GM12878 (cell line): ENCODE measurements at regions not wholly inside any gene's neighbourhood (a gene's known extent, or its start where the extent isn't known, plus 50 kb on each side); places are given as distances from the start of the nearest gene placed in this dataset.

Experiments used
- CTCF ChIP-seq, 3 experiments: IDR thresholded peaks in 2 of 3; conservative IDR thresholded peaks in 1 of 3; 2 replicates each; pipeline ENCODE4 v1.5.1; 2011; ENCODE audit warnings: low read depth in 3 of 3, low read length in 3 of 3, mild to moderate bottlenecking in 3 of 3, control low read depth in 2 of 3, moderate library complexity in 2 of 3, inconsistent platforms in 1 of 3, mixed read lengths in 1 of 3; ENCODE audit not compliant: control insufficient read depth in 2 of 3, insufficient read depth in 1 of 3; ENCODE audit errors: extremely low read depth in 1 of 3
- EP300 ChIP-seq, 2 experiments: fragments of 150-350 bp in 1 of 2; IDR thresholded peaks; 2 replicates each; pipeline ENCODE4 v1.6.1; 2011 to 2012; ENCODE audit warnings: low read depth in 2 of 2, low read length in 2 of 2, borderline replicate concordance in 1 of 2, improper control_type of control experiment in 1 of 2, inconsistent platforms in 1 of 2; ENCODE audit not compliant: control insufficient read depth in 1 of 2
- FOXM1 ChIP-seq: IDR thresholded peaks from 2 replicates; pipeline ENCODE4 v1.6.1; 2012; ENCODE audit warnings: low read depth, mild to moderate bottlenecking, inconsistent platforms, low read length, moderate library complexity
- KDM1A ChIP-seq: fragments of 200-600 bp; sonication (generic); IDR thresholded peaks from 2 replicates; pipeline ENCODE4 v1.6.1; 2016; ENCODE audit warnings: borderline replicate concordance
- NBN ChIP-seq: fragments of 450-650 bp; IDR thresholded peaks from 2 replicates; pipeline ENCODE4 v1.6.1; 2016
- NFYB ChIP-seq: IDR thresholded peaks from 2 replicates; pipeline ENCODE4 v1.6.1; 2011; ENCODE audit warnings: low read depth, mild to moderate bottlenecking, low read length, improper control_type of control experiment, moderate library complexity; ENCODE audit not compliant: insufficient read depth
- SIN3A ChIP-seq: IDR thresholded peaks from 2 replicates; pipeline ENCODE4 v1.6.1; 2012; ENCODE audit warnings: low read depth, low read length, improper control_type of control experiment
- USF1 ChIP-seq: IDR thresholded peaks from 2 replicates; pipeline ENCODE4 v1.6.1; 2011; ENCODE audit warnings: borderline replicate concordance, low read depth, mild to moderate bottlenecking, moderate library complexity, mixed read lengths, low read length; ENCODE audit not compliant: insufficient read depth; ENCODE audit errors: extremely low read length

GRCh38 chr6:139693735-139694134 lies 319.3 kb upstream of the CITED2 start:
- TF ChIP-seq EP300 (IDR thresholded peaks at IDR 0.05; ENCODE audit: borderline replicate concordance in 1 of 2, control insufficient read depth in 1 of 2, low read depth in 2 of 2, low read length in 2 of 2) (no peak), NBN (no peak), CTCF (IDR thresholded peaks at IDR 0.05 in 2 of 3, conservative IDR thresholded peaks at IDR 0.05 in 1 of 3; ENCODE audit: control insufficient read depth in 2 of 3, extremely low read depth in 1 of 3, insufficient read depth in 1 of 3, low read depth in 3 of 3, low read length in 3 of 3) (no peak), SIN3A (no peak), FOXM1 (no peak), KDM1A (no peak), NFYB (no peak), USF1 (no peak)
